OCI-LY7 (cell line): ENCODE measurements at regions not wholly inside any gene's neighbourhood (a gene's known extent, or its start where the extent isn't known, plus 50 kb on each side); places are given as distances from the start of the nearest gene placed in this dataset.

Experiments
- BruUV-seq: library from RNA; stranded (reverse); fragments of 400-500 nt; replicated peaks from 2 replicates; lab custom pipeline; 2021; lab: Mats Ljungman, UMichigan
- CTCF ChIA-PET: fragments of 300-600 bp; sonication (Branson Sonifier 250); formaldehyde crosslinking; loops from one replicate; lab custom pipeline; 2022; ENCODE audit warnings: antibody characterized with exemption; ENCODE audit not compliant: unreplicated experiment; lab: Charles Lee
- POLR2A ChIA-PET: fragments of 300-600 bp; sonication (Branson Sonifier 250); formaldehyde crosslinking; loops from one replicate; lab custom pipeline; 2022; ENCODE audit warnings: antibody characterized with exemption; lab: Charles Lee
- DNase-seq: peaks from one replicate; pipeline ENCODE4 v3.0.0-alpha.2; 2015; ENCODE audit warnings: low spot score
- H2AFZ ChIP-seq: fragments of 200-600 bp; sonication (generic), shearing (Covaris generic); 2 replicates; pipeline ENCODE4 v1.6.1; 2014; ENCODE audit warnings: mild to moderate bottlenecking, antibody characterized with exemption, low read length, moderate library complexity
- H3K27ac ChIP-seq: fragments of 200-600 bp; sonication (generic); 2 replicates; pipeline ENCODE4 v1.5.1; 2014; ENCODE audit warnings: mixed run types, low read depth, mild to moderate bottlenecking, moderate library complexity, low read length, inconsistent platforms; ENCODE audit not compliant: poor library complexity, severe bottlenecking
- H3K36me3 ChIP-seq: fragments of 200-600 bp; sonication (generic); 2 replicates; pipeline ENCODE4 v1.6.1; 2014; ENCODE audit warnings: mild to moderate bottlenecking, antibody characterized with exemption, low read length, moderate library complexity, mixed read lengths; ENCODE audit not compliant: insufficient read depth
- H3K4me1 ChIP-seq: fragments of 200-600 bp; sonication (generic); 2 replicates; pipeline ENCODE4 v1.5.1; 2014; ENCODE audit warnings: mild to moderate bottlenecking, low read length; ENCODE audit not compliant: insufficient read depth, poor library complexity, severe bottlenecking
- H3K4me2 ChIP-seq: fragments of 200-600 bp; sonication (generic); 2 replicates; pipeline ENCODE4 v1.6.1; 2014; ENCODE audit warnings: mild to moderate bottlenecking, low read length
- H3K4me3 ChIP-seq: fragments of 200-600 bp; sonication (generic); 2 replicates; pipeline ENCODE4 v1.5.1; 2014; ENCODE audit warnings: mild to moderate bottlenecking, low read depth, low read length; ENCODE audit not compliant: poor library complexity, severe bottlenecking
- H3K79me2 ChIP-seq: fragments of 200-600 bp; sonication (generic); 2 replicates; pipeline ENCODE4 v1.6.1; 2016; ENCODE audit warnings: low read depth, mild to moderate bottlenecking, low read length, moderate library complexity, mixed read lengths; ENCODE audit not compliant: insufficient read depth
- H3K9me2 ChIP-seq: fragments of 200-600 bp; sonication (generic); 2 replicates; pipeline ENCODE4 v1.6.1; 2016; ENCODE audit warnings: mild to moderate bottlenecking, low read length, mixed read lengths; ENCODE audit not compliant: insufficient read depth
- H3K9me3 ChIP-seq: fragments of 200-600 bp; sonication (generic); 2 replicates; pipeline ENCODE4 v1.6.1; 2014; ENCODE audit warnings: mild to moderate bottlenecking, mixed run types, low read length, mixed read lengths
- H4K20me1 ChIP-seq: fragments of 200-600 bp; sonication (generic); 2 replicates; pipeline ENCODE4 v1.6.1; 2014; ENCODE audit warnings: mild to moderate bottlenecking, antibody characterized with exemption, low read length, moderate library complexity, mixed read lengths; ENCODE audit not compliant: insufficient read depth
- EZH2phosphoT487 ChIP-seq: fragments of 200-600 bp; sonication (generic); IDR thresholded peaks from 2 replicates; pipeline ENCODE4 v1.6.1; 2018; ENCODE audit warnings: low read depth, borderline replicate concordance, mild to moderate bottlenecking, mixed run types, antibody characterized with exemption, low read length, moderate library complexity, mixed read lengths
- intact Hi-C: fragments of 100-400 bp; cut with micrococcal nuclease; formaldehyde crosslinking; loops from one replicate; pipeline ENCODE4 v1.10.0; 2022; ENCODE audit not compliant: unreplicated experiment
- TF ChIP-seq, protein P1 (sequence below): fragments of 200-600 bp; sonication (generic); conservative IDR thresholded peaks from 2 replicates; pipeline ENCODE4 v1.5.1; 2014; ENCODE audit warnings: mild to moderate bottlenecking, antibody characterized with exemption, low read length, moderate library complexity, mixed read lengths

GRCh38 chr7:130825819-130826218 is 91.8 kb upstream of the KLF14 start:
- no peak overlapping the region for H2AFZ ChIP-seq
- H3K79me2 ChIP-seq: no peaks in the 10 kb centered on the region
- DNase-seq: no peak
- peaks cover 4% of the 10 kb centered on the region; the same call in 1 of the 2 replicates for H3K9me2 ChIP-seq
- no peak overlapping the region for H3K4me2 ChIP-seq
- H3K27ac ChIP-seq: no peak overlapping the region
- ChIA-PET CTCF (no interaction called here), POLR2A (no interaction called here)
- H3K4me1 ChIP-seq: no peaks in the 10 kb centered on the region
- no peaks in the 10 kb centered on the region for H3K36me3 ChIP-seq
- intact Hi-C loops: no loop called here
- BruUV-seq: no TSS peak
- H4K20me1 ChIP-seq: no peaks in the 10 kb centered on the region
- H3K9me3 ChIP-seq: peaks cover 12% of the 10 kb centered on the region; the same call in 1 of the 2 replicates
- no peak overlapping the region for H3K4me3 ChIP-seq
- no peak for TF ChIP-seq EZH2phosphoT487
- TF ChIP-seq, protein P1, sequence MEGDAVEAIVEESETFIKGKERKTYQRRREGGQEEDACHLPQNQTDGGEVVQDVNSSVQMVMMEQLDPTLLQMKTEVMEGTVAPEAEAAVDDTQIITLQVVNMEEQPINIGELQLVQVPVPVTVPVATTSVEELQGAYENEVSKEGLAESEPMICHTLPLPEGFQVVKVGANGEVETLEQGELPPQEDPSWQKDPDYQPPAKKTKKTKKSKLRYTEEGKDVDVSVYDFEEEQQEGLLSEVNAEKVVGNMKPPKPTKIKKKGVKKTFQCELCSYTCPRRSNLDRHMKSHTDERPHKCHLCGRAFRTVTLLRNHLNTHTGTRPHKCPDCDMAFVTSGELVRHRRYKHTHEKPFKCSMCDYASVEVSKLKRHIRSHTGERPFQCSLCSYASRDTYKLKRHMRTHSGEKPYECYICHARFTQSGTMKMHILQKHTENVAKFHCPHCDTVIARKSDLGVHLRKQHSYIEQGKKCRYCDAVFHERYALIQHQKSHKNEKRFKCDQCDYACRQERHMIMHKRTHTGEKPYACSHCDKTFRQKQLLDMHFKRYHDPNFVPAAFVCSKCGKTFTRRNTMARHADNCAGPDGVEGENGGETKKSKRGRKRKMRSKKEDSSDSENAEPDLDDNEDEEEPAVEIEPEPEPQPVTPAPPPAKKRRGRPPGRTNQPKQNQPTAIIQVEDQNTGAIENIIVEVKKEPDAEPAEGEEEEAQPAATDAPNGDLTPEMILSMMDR: no peak

- Histone ChIP-seq H3K4me2 (no peak overlapping the region), H3K9me3 (peaks cover 12% of the 10 kb centered on the region; the same call in 1 of the 2 replicates), H3K4me1 (no peaks in the 10 kb centered on the region), H3K4me3 (no peak overlapping the region), H3K36me3 (no peaks in the 10 kb centered on the region), H3K79me2 (no peaks in the 10 kb centered on the region), H2AFZ (no peak overlapping the region), H4K20me1 (no peaks in the 10 kb centered on the region), H3K9me2 (peaks cover 4% of the 10 kb centered on the region; the same call in 1 of the 2 replicates), H3K27ac (no peak overlapping the region)
- CTCF ChIA-PET: no interaction called here
- BruUV-seq: no TSS peak
- no peak for TF ChIP-seq EZH2phosphoT487
- TF ChIP-seq, protein P1: no peak
- POLR2A ChIA-PET: no interaction called here
- intact Hi-C loops: no loop called here
- no peak for DNase-seq
These were observed 95.4 kb upstream of the KLF14 start for GRCh38 chr7:130829415-130829814.

DNA sequence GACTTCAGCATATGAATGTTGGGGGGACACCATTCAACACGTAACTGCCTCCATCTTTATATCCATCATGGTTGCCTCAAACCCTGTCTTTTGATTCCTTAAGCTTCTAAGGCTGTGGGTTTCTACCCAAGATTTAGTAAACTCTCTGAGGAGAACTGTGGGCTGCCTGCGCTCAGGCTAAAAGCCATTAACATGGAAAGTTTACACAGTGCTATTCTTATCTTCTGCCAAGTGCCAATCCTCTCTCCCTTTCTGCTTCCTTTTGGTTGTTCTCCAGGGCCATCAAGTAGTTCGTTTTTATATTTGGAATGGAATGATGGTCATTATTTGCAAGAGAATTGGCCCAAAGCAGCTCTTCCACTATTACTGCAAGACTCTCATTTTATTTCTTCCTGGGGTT is 97.3 kb upstream of the KLF14 start:
- Histone ChIP-seq H2AFZ (no peak overlapping the region), H3K4me1 (no peaks in the 10 kb centered on the region), H3K9me2 (no peaks in the 10 kb centered on the region), H3K4me2 (no peak overlapping the region), H3K9me3 (no peaks in the 10 kb centered on the region), H3K27ac (no peak overlapping the region), H4K20me1 (no peaks in the 10 kb centered on the region), H3K36me3 (no peaks in the 10 kb centered on the region), H3K4me3 (no peak overlapping the region), H3K79me2 (no peaks in the 10 kb centered on the region)
- ChIA-PET CTCF (no interaction called here), POLR2A (interaction anchor here (0.8 kb wide), 1 partner anchor 39 kb away, joined by 4 read pairs; no protein-coding TSS in a partner anchor)
- intact Hi-C loops: loop anchor here (5.0 kb wide), 2 partner anchors 74 to 759 kb away; partner anchors contain the start of gene KLHDC10
- no peak for DNase-seq
- TF ChIP-seq, protein P1: no peak
- no TSS peak for BruUV-seq
